Lung microvascular endothelial cell (primary cell): ENCODE measurements at regions not wholly inside any gene's neighbourhood (a gene's known extent, or its start where the extent isn't known, plus 50 kb on each side); places are given as distances from the start of the nearest gene placed in this dataset.
A peak's percentile ranks its signal among the peaks of the same experiment; 100 is the strongest.

ENCODE experiments used
- DNase-seq, 2 donors: peaks; one replicate each; pipeline versions ENCODE4 v3.0.0 to v3.0.0-alpha.2; 2010; ENCODE audit warnings: low read depth in 2 of 2

- peak in 1 of 2 donors; percentile 17 for DNase-seq
Measured at GRCh38 chr9:72433616-72434267, 68.7 kb upstream of the ZFAND5 start.

DNA sequence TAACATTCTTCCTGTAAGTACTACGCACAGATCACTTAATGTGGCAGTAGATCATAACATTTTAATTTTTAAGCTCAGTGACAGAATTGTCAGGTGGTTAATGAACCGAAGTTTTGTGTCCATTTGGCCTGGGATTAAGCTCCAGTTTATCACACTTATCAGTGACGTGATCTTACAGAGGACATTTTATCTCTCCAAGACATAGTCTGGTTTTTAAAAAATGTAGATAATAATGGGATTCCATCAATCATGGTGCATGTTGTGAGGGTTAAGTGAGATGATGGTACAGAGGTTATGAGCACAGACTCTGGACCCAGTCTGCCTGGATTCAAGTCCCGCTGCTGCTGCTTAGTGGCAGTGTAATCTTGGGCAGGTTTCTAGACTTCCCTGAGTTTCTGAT is 66.0 kb upstream of the ZFAND5 start:
- DNase-seq, result no peak

- DNase-seq, result peak in 1 of 2 donors; percentile 45
Measured at GRCh38 chr9:72428329-72428728, 63.3 kb upstream of the ZFAND5 start.

- DNase-seq, result peak in 1 of 2 donors; percentile 8
Measured at GRCh38 chr9:72427801-72428200, 62.8 kb upstream of the ZFAND5 start.

- DNase-seq, result no peak
Measured at GRCh38 chr9:72424131-72424530, 59.1 kb upstream of the ZFAND5 start.

DNA sequence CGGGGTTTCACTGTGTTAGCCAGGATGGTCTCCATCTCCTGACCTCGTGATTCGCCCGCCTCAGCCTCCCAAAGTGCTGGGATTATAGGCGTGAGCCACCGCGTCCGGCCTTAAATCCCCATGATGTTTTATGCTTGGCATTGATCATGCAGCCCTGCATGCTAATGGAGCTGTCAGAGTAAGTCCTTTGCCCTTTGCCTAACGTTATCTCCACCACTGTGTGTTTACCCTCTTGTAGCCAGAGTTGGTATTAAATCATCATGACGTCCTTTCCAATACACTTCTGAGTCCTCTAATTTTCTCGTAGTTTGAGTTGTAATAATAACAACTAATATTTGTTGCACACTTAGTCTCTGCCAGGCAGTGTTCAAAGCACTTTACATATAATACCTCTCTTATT is 57.2 kb upstream of the ZFAND5 start:
- no peak for DNase-seq

DNA sequence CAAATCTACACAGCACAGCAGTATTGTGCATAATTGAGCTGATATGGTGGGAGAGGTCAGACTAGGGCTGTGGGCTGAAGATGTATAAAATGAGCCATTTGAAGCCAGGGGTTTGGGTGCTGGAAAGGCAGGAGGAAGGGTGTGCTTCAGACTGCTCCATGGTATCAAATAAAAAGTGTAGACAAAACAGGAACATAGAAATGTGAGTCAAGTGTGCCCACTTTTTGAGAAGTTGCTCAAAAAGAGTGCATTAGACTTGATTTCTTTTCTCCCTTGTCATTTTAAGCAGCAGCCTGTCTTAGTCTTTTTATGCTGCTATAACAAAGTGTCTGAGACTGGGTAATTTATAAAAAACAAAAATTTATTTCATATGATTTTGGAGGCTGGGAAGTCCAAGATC is 55.8 kb upstream of the ZFAND5 start:
- no peak for DNase-seq

- no peak for DNase-seq
Measured at GRCh38 chr9:72415948-72416347, 50.9 kb upstream of the ZFAND5 start.

GRCh38 chr9:72415163-72415562 is 50.2 kb upstream of the ZFAND5 start:
- DNase-seq, result no peak
